Stomach (tissue), 8 donors: ENCODE measurements at regions not wholly inside any gene's neighbourhood (a gene's known extent, or its start where the extent isn't known, plus 50 kb on each side); places are given as distances from the start of the nearest gene placed in this dataset.

Experiments used
- DNase-seq, 2 donors: peaks; one replicate each; pipeline versions ENCODE4 v3.0.0 to v3.0.0-alpha.2; 2013 to 2019
- H3K27ac ChIP-seq, 5 donors: fragments of 200-600 bp in 4 of 5; sonication (generic) in 4 of 5; one replicate each; pipeline ENCODE4 v1.5.1; 2013 to 2019; ENCODE audit warnings: mild to moderate bottlenecking in 1 of 5, moderate library complexity in 1 of 5
- H3K27me3 ChIP-seq, 3 donors: fragments of 200-600 bp; sonication (generic); one replicate each; pipeline ENCODE4 v1.5.1; 2017 to 2019; ENCODE audit warnings: mixed run types in 1 of 3
- H3K36me3 ChIP-seq, 4 donors: fragments of 200-600 bp; sonication (generic); 1 replicate in 3 of 4; 2 replicates in 1 of 4; pipeline ENCODE4 v1.5.1; 2016 to 2019
- H3K4me1 ChIP-seq, 4 donors: fragments of 200-600 bp; sonication (generic); one replicate each; pipeline ENCODE4 v1.5.1; 2016 to 2019
- H3K4me3 ChIP-seq, 4 donors: fragments of 200-600 bp; sonication (generic) in 3 of 4; one replicate each; pipeline ENCODE4 v1.5.1; 2016 to 2019; ENCODE audit warnings: mild to moderate bottlenecking in 1 of 4
- H3K9me3 ChIP-seq, 4 donors: fragments of 200-600 bp; sonication (generic); one replicate each; pipeline ENCODE4 v1.5.1; 2016 to 2019
- EP300 ChIP-seq: sonication (generic); formaldehyde crosslinking; IDR thresholded peaks from one replicate; pipeline ENCODE4 v1.6.1; 2017; ENCODE audit warnings: antibody characterized with exemption
- POLR2A ChIP-seq, 4 donors: fragments of 450-650 bp; IDR thresholded peaks; one replicate each; pipeline ENCODE4 v1.6.1; 2016; ENCODE audit warnings: antibody characterized with exemption in 4 of 4, control low read depth in 2 of 4, mild to moderate bottlenecking in 1 of 4, moderate library complexity in 1 of 4
- POLR2AphosphoS5 ChIP-seq, 3 donors: sonication (generic); formaldehyde crosslinking; IDR thresholded peaks; one replicate each; pipeline ENCODE4 v1.6.1; 2016; ENCODE audit warnings: antibody characterized with exemption in 3 of 3
- WGBS, 5 donors: extraction: QIAGEN DNeasy Blood & Tissue Kit in 3 of 5; methylation state at CpG; one replicate each; pipeline versions ENCODE4 v1.1.5 to v1.1.7; 2013 to 2018; 5-methylcytosine and 5-hydroxymethylcytosine counted together
- intact Hi-C: fragments of 100-400 bp; cut with DNase I; formaldehyde crosslinking; loops from one replicate; pipeline ENCODE4 v1.15.1; 2023; ENCODE audit warnings: low total_unique reads
- TF ChIP-seq, protein P1 (sequence below), 7 experiments: fragments of 450-650 bp in 4 of 7; fragments of 200-600 bp in 3 of 7; sonication (generic) in 3 of 7; IDR thresholded peaks; one replicate each; pipeline ENCODE4 v1.5.1; 2016 to 2019; ENCODE audit warnings: antibody characterized with exemption in 7 of 7, control low read depth in 2 of 7, mild to moderate bottlenecking in 1 of 7
- donor health status: healthy with polysubstance abuse.
- donor health status: Bipolar disorder and iron deficiency.
- donor health status: healthy.

DNA sequence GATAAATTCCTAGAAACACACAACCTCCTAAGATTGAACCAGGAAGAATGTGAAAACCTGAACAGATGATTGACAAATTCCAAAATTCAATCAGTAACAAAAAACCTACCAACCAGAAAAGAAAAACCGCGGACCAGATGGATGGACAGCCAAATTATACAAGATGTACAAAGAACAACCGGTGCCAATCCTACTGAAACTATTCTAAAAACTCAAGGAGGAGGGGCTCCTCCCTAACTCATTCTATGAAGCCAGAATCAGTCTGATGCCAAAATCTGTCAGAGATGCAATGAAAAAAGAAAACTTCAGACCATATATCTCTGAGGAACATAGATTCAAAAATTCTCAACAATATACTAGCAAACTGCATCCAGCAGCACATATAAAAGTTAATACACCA is 262.4 kb upstream of the DAB1 start:
- 90 to 97% (median 96%) methylated on average over 3 of the region's 3 CpGs for WGBS, 5 donors
- intact Hi-C loops, result no loop called here
- DNase-seq, result no peak
- no peak for TF ChIP-seq EP300
- TF ChIP-seq POLR2A (IDR thresholded peaks at IDR 0.05), result no peak
- TF ChIP-seq, protein P1, sequence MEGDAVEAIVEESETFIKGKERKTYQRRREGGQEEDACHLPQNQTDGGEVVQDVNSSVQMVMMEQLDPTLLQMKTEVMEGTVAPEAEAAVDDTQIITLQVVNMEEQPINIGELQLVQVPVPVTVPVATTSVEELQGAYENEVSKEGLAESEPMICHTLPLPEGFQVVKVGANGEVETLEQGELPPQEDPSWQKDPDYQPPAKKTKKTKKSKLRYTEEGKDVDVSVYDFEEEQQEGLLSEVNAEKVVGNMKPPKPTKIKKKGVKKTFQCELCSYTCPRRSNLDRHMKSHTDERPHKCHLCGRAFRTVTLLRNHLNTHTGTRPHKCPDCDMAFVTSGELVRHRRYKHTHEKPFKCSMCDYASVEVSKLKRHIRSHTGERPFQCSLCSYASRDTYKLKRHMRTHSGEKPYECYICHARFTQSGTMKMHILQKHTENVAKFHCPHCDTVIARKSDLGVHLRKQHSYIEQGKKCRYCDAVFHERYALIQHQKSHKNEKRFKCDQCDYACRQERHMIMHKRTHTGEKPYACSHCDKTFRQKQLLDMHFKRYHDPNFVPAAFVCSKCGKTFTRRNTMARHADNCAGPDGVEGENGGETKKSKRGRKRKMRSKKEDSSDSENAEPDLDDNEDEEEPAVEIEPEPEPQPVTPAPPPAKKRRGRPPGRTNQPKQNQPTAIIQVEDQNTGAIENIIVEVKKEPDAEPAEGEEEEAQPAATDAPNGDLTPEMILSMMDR (IDR thresholded peaks at IDR 0.05), result no peak
- no peak for TF ChIP-seq POLR2AphosphoS5 (IDR thresholded peaks at IDR 0.05)
- no peak overlapping the region for H3K27ac ChIP-seq
- no peak overlapping the region for H3K4me3 ChIP-seq
- H3K27me3 ChIP-seq, result no peaks in the 10 kb centered on the region
- peaks cover 0 to 39% (median 19%) of the 10 kb centered on the region in 4 donors for H3K9me3 ChIP-seq
- H3K36me3 ChIP-seq, result no peaks in the 10 kb centered on the region
- H3K4me1 ChIP-seq, result no peaks in the 10 kb centered on the region

DNA sequence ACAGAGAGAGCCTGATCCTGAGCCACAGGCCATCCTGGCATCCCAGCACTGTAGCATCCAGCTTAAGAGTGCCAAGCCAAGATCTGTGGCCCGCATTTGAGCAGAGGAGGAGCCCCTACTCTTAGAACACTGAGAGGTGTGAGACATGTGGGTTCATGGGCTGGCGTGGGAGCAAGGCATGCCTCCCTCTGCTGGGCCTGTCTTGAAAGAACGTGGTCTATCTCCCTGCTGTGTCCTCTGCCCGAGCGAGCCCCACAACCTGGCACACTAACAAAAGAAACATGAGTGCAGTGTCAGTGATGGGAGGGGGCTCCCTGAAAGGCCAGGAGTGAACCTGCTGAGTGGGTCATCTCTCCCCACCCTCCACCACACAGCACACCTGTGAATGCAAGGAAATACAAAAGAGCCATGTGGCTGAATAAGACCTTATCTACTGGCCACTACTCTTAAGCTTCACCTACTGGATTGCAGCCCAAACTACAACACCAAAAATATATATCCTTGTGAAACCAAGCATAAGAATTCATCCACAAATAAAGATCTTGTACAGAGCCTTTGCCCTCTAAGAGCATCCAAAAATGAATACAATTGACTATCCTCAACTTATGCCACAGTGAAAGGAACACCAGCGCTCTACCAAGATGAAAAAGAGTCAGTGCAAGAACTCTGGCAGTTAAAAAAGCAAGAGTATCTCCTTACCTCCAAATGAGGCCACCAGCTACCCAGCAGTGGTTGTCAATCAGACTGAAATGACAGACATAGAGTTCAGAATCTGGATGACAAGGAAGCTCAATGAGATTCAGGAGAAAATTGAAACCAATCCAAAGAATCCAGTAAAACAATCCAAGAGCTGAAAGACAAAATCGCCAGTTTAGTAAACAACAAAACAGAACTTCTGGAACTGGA is 259.4 kb upstream of the DAB1 start:
- WGBS, 5 donors, result 51 to 58% (median 55%) methylated on average over 7 of the region's 7 CpGs
- TF ChIP-seq EP300 (no peak), POLR2AphosphoS5 (IDR thresholded peaks at IDR 0.05) (no peak), POLR2A (IDR thresholded peaks at IDR 0.05) (no peak)
- TF ChIP-seq, protein P1 (IDR thresholded peaks at IDR 0.05), result no peak
- Histone ChIP-seq H3K4me1 (no peaks in the 10 kb centered on the region), H3K9me3 (peaks cover 0 to 21% (median 11%) of the 10 kb centered on the region in 4 donors), H3K27ac (no peak overlapping the region), H3K27me3 (no peaks in the 10 kb centered on the region), H3K36me3 (no peaks in the 10 kb centered on the region), H3K4me3 (no peak overlapping the region)
- DNase-seq, result no peak
- intact Hi-C loops, result no loop called here

DNA sequence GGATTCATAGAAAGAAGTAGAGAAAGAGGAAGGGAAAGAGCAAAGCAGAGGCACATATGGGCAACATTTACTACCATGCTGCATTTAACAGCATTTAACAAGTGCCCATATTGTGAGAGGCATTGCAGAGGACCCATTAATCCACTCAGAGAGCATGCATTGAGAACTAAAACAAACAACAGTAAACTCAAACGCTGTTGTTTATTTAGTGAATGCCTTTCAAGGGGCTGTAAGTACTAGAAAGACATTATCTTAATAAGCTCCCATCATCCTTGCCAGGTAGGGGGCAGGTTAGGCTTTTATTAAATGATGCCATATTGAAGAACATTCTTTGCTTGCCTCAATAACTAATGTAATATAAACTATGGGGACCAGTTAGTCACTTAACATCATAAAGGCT is 254.3 kb upstream of the DAB1 start:
- Histone ChIP-seq H3K27me3 (no peaks in the 10 kb centered on the region), H3K27ac (no peak overlapping the region), H3K4me3 (no peak overlapping the region), H3K4me1 (peaks cover 0 to 3% (median 0%) of the 10 kb centered on the region in 4 donors), H3K36me3 (no peaks in the 10 kb centered on the region), H3K9me3 (no peaks in the 10 kb centered on the region)
- intact Hi-C loops, result no loop called here
- TF ChIP-seq, protein P1 (IDR thresholded peaks at IDR 0.05), result no peak
- TF ChIP-seq POLR2AphosphoS5 (IDR thresholded peaks at IDR 0.05), result no peak
- TF ChIP-seq EP300, result no peak
- TF ChIP-seq POLR2A (IDR thresholded peaks at IDR 0.05), result no peak
- 0 to 10% (median 5%) methylated on average over 1 of the region's 1 CpG for WGBS, 5 donors
- DNase-seq, result no peak

DNA sequence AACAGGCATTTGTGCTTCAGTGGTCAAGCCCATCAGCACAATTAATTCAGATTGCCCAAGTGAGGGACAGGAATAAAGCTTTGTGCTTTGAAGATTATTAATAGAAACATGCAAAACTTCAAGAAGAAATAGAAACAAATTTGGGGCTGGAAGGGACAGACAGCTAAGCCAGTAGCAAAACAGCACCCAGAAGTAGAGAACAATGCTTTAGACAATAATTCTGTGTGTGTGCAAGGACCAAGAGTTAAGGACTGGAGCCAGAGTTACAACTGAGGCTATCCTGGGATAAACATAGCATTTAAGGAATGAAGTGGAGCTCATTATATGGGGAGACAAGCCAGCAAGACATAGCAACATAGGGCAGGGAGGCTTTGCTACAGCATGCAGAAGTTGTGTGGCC is 251.9 kb upstream of the DAB1 start:
- no peak overlapping the region for H3K27ac ChIP-seq
- H3K36me3 ChIP-seq, result no peaks in the 10 kb centered on the region
- intact Hi-C loops, result no loop called here
- TF ChIP-seq POLR2AphosphoS5 (IDR thresholded peaks at IDR 0.05) (no peak), EP300 (no peak)
- TF ChIP-seq, protein P1 (IDR thresholded peaks at IDR 0.05), result no peak
- no peak for DNase-seq
- peaks cover 0 to 4% (median 0%) of the 10 kb centered on the region in 4 donors for H3K4me1 ChIP-seq
- no peaks in the 10 kb centered on the region for H3K27me3 ChIP-seq
- H3K9me3 ChIP-seq, result no peaks in the 10 kb centered on the region
- no peak overlapping the region for H3K4me3 ChIP-seq
